EL (cell line): ENCODE measurements at regions not wholly inside any gene's neighbourhood (a gene's known extent, or its start where the extent isn't known, plus 50 kb on each side); places are given as distances from the start of the nearest gene placed in this dataset.
"Not testable (repeated sequence)": the region's sequence is repeated elsewhere in the genome, so short reads cannot be mapped to it uniquely, and the experiment has no call there.

ENCODE experiments used
- DNase-seq: peaks from one replicate; pipeline ENCODE4 v3.0.0-alpha.2; 2016

DNA sequence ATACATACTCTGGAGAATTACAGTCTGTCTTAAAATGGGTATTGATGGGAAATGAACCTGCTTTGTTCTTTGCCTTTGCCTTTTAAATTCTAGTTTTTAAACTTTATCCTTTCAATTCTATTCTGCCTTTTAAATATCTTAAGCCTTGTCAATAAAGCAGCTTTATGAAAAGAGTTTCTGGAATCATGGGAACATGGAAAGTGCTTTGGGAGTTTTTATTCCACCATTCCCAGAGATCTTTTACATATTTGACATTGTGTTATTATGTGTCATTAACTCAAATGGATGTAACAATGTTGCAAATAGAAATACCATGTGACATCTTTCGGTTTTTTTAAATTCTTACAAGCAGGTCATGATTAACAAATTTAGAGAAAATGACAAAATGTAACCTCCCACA, 555.7 kb upstream of the ANO3 start:
- no peak for DNase-seq

DNA sequence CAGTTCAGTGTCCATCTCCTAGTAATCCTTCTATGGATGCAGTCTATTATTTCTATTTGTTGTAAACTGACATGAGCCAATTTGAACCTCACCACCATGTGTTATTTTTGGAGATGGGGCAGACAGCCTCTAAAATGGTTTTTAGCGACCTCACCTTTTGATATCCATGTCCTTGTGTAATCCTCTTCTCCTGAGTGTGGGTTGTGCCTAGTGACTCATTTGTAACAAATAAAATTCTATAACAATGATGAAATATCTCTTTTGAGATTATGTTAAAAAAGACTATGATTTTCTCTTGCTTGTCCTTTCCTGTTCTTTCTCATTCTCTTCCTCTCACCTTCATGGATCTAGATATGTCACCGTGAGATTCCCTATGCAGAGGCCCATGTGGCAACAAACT, 554.6 kb upstream of the ANO3 start:
- DNase-seq, result no peak

DNA sequence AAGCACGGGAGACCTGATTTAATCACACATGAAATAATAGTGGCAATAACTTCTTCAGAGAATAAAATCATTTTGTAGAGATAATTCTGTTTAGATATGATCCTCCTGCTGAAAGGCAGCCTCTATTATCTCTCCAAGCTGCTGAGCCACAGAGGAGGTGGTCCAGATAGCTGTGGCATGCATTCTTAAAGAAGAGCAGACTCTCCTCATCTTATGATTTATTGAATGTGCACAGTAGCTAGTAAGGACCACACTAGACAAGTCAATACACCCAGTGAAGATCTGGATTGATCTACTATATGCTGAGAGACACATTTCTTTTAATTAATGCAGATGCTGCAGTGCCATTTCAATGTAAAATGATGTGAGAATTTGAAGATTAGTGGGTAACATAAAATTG, 552.9 kb upstream of the ANO3 start:
- DNase-seq, result no peak

DNA sequence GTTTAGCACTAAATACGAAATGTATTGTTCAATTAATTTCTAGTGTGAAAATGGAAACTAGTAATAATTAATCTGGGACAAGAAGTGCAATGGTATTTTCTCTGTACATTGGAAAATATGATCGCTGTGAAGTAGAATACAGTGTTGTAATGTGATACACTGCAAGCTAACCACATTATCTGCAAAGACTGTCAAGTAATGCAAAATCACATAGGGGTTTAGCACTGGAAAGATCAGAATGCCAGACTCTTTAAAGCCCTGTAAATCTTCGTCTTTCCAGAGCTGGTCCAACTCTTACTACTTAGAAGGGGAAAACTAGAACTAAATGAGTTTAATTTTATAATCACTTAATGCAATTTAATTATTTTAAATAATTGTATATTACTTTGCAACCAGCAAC, 544.5 kb upstream of the ANO3 start:
- DNase-seq, result no peak

DNA sequence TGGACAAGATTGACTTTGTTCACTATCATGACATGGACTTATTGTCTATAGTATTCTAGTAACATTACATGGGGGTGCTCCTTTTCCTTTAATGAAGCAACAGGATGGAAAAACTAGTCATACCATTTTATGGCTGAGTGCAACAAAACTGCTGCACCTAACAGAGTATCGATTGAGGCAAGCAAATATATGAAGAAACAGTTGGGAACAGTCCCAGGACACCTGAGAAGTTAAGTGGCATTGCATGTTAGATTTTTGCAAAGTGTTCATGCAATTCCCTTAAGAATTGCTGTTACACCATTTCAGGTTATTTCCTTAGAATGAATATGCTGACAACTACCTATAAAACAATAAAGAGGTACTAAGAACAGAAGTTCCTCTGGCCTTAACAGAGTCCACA, 541.5 kb upstream of the ANO3 start:
- no peak for DNase-seq

DNA sequence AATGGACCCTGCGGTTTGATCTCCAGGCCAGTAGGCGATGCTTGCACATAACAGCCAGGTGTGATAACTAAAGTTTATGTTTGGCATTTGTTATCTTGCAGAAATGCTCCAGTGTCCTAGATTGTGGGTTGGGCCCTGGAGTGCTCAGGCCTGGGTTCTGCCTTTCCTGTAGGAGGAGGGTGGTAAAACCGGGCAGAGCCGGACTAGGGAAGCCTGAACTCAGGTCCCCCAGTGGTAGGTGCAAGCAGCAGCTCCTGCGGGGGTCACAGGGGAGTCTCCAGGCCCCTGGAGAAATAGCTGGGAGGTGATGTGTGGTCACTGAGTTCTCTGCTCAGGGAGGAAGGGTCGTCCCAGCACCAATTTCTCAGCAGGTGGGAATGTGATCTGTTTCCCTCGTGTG, 538.3 kb upstream of the ANO3 start:
- no peak for DNase-seq

DNA sequence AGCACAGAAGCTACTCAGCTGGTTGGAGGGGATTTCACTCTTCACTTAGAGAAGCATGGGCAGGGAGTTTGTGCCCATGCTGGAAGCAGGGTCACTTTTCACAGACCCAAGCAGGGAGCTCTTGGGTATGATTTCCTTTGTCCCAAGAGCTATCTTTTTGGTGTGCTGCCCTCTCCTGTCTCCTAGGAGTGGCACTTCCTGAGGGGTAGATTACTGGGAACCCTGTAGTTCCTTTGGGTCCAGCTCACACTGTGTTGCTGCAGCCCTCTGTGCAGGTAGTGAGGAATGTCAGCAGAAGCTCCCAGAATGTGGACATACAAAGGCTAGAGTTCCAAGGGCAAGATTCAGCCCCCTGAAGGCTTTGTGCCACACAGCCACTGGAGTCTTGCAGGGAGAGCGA, 537.1 kb upstream of the ANO3 start:
- no peak for DNase-seq

DNA sequence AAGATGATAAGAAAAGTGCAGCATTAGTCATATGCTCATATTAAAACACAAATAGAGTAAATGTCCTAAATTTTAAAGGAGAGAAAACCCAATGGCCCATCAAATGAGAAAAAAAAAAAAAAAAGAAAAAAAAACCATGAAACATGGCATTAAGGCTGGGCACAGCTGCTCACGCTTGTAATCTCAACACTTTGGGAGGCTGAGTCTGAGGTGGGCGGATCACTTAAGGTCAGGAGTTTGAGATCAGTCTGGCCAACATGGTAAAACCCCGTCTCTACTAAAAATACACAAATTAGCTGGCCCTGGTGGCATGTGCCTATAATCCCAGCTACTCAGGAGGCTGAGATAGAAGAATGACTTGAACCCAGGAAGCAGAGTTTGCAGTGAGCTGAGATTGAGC, 515.5 kb upstream of the ANO3 start:
- no peak for DNase-seq

DNA sequence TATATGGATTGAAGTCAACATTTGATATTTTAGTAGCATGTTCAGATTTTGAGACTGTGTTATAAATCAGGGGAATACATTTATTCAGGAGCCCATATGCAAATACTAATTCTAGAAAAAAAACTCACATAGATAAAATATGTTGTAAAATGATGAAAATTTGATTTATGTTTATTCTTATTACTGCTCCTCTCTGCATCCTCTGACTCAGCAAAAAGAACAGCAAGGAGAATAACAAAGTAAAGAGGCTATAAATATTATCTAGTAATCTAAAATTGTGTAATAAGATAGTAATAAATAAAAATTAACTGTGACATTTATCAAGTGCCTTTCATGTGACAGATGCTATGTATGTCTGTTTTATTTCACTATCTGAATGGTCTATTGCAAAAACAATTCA, 507.2 kb upstream of the ANO3 start:
- no peak for DNase-seq

DNA sequence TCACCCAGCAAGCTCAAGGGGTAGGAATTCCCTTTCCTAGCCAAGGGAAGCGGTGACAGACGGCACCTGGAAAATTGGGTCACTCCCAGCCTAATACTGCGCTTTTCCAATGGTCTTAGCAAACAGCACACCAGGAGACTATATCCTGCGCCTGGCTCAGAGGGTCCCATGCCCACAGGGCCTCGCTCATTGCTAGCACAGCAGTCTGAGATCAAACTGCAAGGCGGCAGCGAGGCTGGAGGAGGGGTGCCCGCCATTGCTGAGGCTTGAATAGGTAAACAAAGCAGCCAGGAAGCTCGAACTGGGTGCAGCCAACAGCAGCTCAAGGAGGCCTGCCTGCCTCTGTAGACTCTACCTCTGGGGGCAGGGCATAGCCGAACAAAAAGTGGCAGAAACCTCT, 500.4 kb upstream of the ANO3 start:
- DNase-seq, result not testable (repeated sequence)

DNA sequence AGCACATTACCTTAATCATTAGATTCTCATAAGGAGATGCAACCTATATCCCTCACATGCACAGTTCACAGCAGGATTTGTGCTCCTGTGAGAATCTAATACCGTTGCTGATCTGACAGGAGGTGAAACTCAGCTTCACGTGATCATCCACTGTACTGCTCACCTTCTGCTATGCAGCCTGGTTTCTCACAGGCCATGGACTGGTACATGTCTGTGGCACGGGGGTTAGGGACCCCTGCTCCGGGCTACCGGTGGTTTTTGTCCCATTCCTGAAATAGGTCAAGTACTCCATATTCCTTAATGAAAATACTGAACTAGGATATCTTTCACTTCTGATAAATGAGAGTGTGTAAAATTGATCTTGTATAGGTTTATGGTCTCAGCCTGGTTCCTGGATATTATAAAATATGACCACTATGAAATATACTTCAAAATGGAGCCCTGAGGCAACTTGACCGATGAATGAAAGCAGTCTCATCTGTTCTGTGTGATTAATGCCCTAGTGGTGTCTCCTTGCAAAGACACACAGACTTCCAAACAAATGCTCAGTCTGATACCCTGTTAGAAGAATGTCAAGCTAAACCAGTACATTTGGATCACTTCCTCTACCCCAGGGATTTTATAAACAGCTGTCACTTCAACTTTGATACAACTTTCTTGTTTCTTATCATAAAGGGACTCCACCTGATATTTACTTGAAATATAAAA, 492.9 kb upstream of the ANO3 start:
- DNase-seq, result no peak

DNA sequence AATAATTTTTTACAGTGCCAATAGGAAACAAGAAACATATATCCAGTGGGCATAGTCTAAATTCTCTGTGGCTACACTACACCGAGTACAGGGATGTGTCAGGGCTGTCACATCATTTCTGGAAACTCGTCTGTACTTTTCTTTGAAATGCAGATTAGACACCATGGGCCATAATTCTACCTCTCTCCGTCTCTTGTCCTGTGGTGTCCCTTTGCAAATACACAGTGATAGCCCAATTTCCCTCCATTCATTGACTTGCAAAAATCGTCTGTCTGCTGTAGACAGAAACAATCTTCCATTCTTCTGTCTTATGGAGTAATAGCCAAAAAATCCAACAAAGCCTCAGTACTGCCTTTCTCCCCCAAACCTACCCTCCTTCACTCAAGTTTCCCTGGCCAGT, 487.1 kb upstream of the ANO3 start:
- no peak for DNase-seq

DNA sequence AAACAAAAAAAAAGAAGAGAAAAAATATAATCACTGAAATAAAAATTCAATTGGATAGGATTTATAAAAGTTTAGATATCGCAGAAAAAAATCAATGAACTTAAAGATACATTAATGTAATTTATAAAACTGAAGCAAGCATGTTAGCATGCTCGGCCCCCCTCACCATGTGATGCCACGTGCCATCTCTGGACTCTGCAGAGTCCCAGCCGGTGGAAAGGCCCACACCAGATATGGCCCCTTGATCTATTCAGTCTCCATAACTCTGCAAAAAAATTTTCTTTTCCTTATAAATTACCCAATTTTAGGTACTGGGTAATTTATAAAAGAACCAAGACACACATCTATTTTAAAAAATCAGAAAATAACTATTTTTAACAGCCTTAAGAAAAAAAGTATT, 476.0 kb upstream of the ANO3 start:
- no peak for DNase-seq

DNA sequence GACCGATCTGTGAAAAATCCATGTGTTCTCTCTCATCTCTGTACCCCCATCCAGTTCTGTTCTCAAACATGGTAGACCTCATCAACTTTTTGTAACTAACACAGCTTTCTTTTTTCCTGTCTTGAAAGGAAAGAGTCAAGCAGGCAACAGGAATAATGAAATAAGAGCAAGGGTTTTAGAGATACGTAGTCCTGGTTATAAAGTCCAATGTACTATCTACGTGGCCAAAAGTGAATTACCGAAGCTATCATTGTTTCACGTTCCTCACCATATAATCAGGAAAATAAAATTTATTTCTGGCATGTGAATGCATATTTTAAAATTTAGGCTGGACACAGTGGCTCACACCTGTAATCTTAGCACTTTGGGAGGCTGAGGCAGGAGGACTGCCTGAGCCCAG, 472.2 kb upstream of the ANO3 start:
- DNase-seq, result no peak

DNA sequence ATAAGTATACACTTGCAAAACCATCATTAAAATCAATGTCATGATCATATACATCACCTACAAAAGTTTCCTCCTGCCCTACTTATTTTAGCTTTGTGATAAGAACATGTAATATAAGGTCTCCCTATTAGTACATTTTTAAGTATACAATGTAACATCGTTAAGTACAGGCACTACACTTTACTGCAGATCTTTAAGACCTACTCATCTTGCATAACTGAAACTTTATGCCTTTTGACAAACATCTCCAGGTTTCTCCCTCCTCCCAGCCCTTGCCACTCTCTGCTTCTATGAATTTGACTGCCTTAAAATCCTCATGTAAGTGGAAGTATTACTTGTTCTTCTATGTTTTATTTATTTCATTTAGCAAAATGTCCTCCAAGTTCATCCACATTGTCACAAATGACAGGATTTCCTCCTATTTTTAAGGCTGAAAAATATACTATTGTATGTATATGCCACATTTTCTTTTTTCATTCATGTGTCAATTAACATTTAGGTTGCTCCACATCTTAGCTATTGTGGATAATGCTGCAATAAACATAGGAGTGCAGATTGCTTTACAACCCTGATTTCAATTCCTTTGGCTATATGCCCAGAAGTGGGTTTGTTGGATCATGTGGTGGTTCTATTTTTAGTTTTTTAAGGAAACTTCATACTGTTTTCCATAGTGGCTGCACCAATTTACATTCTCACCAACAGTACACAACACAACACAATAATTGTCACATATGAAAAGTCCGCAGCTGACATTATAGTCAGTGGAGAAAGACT, 471.1 kb upstream of the ANO3 start:
- DNase-seq, result no peak

DNA sequence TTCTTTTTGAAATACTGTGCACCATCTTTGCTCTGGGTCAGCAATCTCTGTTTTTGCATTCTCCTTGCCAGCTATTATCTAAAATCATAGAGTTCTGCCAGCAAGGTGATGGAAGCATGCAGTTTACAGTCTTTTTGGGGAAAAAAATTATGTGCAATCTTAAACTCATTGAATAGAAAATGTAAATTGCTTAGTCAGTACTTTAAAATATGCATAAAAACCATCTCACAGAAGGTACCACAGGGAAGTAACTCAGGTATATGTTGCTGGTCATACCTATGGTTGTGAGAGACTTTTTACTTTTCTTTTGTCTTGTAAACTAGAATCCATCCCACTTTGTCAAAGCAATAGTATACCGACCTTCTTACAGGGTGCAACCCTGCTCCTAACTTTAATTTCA, 469.8 kb upstream of the ANO3 start:
- DNase-seq, result no peak

DNA sequence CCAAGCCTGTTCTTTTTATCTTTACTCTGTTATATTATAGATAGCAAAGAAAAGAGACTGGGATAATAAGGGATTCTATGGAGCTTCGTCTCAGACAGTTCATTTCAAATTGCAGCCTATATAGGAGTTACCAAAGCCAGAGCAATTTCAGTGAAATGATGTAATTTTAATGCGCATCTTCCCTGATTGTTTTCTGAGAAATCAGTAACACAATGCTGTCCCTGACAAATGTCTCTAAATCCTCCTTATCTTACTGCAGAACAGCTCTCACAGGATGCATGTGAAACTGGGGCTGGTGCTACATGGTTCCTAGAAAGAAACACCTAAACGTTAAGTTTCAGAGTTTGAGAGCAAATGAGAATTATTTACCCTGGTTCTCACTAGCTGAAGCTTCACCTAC, 467.9 kb upstream of the ANO3 start:
- DNase-seq, result no peak

DNA sequence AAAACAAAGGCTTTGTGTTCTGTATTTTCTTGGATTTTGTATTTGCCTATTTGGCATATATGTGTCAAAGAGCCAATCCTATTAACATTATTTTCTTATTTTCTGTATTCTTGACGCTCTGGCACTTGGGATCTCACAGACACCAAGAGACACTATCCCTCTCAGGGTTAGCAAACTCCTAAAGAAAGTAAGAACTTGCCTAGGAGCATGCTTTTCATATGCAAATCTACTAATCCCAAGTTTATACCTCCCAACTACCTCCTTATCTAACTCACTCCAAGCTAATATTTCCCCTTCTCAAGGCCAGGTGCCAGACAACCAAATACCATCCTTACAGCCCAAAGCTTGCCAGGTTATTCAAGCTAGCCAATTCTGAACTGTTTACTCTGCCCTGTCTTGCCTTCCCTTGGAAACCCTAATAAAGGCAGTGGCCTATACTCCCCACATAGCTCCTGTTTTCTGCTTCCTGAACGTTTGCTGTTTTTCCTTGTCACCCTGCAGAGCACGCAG, 455.4 kb upstream of the ANO3 start:
- no peak for DNase-seq

DNA sequence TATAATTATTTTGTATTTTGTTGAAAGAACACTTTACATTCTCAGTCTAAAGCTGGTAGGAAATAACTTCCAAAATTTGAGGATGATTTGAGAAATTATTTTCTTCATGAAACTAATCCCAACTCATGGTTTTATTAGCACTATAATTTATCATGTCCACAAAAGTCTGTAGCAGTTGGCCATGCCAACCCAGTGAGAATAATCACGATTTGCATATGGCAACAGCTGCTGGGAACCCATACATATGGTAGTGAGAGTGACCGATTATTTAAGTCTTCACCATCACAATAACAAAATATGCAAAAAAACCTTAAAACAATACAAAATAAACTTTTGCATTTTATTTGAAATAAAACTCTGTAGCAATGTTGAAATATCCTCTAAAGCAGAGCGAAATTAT, 445.9 kb upstream of the ANO3 start:
- DNase-seq, result no peak

DNA sequence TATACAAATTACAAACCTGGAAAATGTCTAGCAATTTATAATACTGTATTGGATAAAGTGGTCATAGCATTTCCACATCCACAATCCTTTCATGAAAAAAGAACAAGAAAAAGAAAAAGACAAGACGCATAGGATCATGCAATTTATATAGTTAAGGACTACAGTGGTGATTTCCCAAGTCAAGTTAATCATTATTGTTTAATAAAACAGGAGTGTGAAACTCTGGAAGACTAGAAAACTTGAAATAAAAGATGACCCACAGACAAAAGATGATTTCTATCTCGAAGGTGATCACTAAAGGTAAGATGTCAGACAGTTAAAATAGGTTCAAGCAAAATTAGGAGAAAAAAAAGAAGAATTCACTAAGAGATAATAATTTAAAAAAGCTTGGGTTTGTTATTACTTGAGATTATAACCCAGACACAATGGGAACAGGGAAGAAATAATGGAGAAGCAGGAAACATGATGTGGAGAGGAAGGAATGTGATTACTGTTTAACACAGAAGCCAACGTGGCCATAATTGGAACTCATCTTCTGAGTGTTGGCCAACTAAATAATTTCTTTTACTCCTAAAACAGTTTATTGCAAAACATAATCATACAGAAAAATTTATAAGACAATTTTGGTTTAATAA, 441.2 kb upstream of the ANO3 start:
- DNase-seq, result no peak

DNA sequence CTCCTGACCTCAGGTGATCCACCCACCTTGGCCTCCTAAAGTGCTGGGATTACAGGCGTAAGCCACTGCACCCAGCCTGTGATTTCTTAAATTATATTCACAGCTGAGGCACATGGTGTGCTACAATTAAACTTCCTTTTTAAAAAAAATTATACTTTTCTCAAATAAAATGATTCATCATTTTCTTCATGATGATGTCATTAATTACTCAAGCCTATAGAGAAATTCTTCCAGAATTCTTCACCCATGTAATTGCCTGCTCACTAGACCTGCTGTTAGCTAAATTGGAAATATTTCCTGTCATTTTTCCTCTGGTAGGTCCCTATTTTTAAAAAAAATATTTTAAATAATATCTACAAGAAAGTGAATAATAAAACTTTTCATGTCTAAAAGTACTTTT, 440.0 kb upstream of the ANO3 start:
- no peak for DNase-seq

DNA sequence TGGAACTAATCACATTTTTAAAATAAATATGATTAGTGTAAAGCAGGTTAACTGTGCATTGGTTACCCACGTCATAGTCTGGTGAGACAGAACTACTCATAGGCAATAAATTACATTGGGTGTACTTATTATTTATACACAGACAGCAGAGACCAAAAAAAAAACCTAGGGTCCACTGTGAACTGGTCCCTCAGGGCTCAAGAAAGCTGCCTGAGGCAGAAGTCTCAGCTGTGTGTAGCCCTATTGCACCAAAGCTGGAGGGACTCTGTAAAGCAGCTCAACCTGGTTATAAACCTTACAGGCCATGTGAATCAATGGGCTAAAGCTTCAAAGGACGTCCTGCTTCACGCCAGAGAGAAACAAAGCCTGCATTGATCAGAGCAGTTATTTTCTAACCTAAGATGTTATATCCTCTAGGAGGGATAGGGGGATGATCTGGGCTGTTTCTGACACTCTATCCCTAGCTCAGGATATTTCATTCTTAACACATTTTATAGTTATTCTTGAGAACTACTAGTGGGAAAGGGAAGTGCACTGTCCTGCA, 432.2 kb upstream of the ANO3 start:
- DNase-seq, result no peak

DNA sequence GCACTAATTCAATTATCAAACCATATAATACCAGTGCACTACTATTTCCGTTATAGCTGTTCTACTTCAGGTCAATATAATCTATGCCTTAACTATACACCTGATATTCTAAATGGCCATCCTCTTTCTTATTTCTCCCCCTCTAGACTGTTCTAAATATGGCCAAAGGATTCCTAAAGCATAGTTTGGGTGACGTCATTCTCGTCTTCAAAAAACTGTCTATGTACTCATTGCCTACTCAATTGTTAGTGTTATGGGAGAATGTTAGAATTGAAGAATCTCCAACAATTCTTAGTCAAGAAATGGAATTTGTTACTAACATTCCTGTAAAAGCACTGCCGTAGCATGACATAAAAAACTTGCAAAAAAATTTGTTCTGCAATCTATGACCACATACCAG, 431.1 kb upstream of the ANO3 start:
- DNase-seq, result no peak

DNA sequence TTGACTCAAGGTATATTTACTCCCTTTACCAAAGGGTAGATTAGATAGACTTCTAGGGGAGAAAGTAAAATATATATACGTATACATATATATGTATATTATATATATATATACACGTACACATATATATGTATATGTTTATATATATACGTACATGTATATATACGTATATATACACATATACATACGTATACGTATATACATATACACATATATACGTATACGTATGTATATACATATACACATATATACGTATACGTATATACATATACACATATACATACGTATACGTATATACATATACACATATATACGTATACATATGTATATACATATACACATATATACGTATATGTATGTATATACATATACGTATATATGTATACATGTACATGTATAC, 430.5 kb upstream of the ANO3 start:
- DNase-seq, result no peak
